ENCODE measurements at regions not wholly inside any gene's neighbourhood (a gene's known extent, or its start where the extent isn't known, plus 50 kb on each side); places are given as distances from the start of the nearest gene placed in this dataset.

DNA sequence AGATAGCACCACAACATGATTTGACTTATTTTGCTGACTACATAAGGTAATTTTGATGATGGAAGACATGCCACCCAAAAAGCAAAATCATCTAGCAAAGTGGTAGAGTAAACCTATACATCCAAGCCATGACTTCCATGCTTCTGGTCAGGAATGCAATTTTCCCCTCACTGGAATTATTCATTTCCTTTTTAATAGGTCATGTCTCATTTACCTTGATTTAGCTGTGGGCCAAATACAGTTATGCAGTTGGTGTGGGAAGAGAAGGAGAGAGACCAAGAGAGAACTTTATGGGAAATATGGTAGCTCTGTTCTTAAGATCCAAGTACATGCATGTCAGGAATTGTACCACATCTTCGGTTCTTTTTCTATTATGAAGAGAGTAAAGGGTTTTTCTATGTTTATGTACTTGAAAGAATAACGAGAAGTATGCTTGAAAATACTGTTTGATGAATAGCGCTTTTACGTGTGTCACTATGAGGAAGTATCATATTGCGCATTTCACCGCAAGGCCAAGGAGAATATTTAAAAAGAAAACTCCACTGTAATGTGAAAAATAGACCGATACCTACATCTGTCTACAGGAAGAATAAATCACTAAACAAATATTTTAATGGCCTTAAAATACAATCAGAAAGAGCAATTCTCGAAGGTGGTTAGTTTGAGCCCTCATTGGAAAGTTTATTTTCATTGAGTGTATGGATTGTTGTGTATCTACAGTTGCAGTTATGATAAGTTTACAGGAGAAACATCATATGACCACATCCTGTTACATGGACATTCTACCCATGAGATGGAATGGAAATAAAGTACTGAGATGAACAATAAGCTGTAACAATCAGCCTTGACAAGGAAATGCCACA lies 134.0 kb downstream of the FOXD1 start:
- no peak for TF ChIP-seq CTCF (IDR thresholded peaks at IDR 0.05)
- TF ChIP-seq ZFX (IDR thresholded peaks at IDR 0.05; ENCODE audit: borderline replicate concordance), result no peak

Data from 22Rv1 (cell line).